Activated CD4-positive, alpha-beta T cell treated with anti-CD3 and anti-CD28 coated beads for 48 hours (primary cell): ENCODE measurements at regions not wholly inside any gene's neighbourhood (a gene's known extent, or its start where the extent isn't known, plus 50 kb on each side); places are given as distances from the start of the nearest gene placed in this dataset.

Experiments
- DNase-seq: peaks from one replicate; pipeline ENCODE4 v3.0.0-alpha.2; 2020

- DNase-seq = no peak
Measured at GRCh38 chrY:19354061-19354856, 390.3 kb downstream of the KDM5D start.

- DNase-seq = no peak
Measured at GRCh38 chrY:19351616-19352015, 392.9 kb downstream of the KDM5D start.

GRCh38 chrY:19321701-19322100, 422.8 kb downstream of the KDM5D start:
- no peak for DNase-seq

- DNase-seq = no peak
Measured at GRCh38 chrY:19319135-19319534, 425.4 kb downstream of the KDM5D start.

GRCh38 chrY:19317271-19317987, 427.1 kb downstream of the KDM5D start:
- DNase-seq = no peak

- no peak for DNase-seq
Measured at GRCh38 chrY:19307627-19308026, 436.9 kb downstream of the KDM5D start.

GRCh38 chrY:19303136-19303535, 441.4 kb downstream of the KDM5D start:
- no peak for DNase-seq

GRCh38 chrY:19290925-19291324, 453.6 kb downstream of the KDM5D start:
- DNase-seq = no peak

GRCh38 chrY:19274076-19274475, 470.4 kb downstream of the KDM5D start:
- no peak for DNase-seq

- DNase-seq = no peak
Measured at GRCh38 chrY:19268331-19268730, 476.2 kb downstream of the KDM5D start.

GRCh38 chrY:19265404-19265803, 479.1 kb downstream of the KDM5D start:
- no peak for DNase-seq

- no peak for DNase-seq
Measured at GRCh38 chrY:19262310-19262709, 482.2 kb downstream of the KDM5D start.

- peak; percentile 32 for DNase-seq
Measured at GRCh38 chrY:19232276-19232994, 458.9 kb upstream of the HSFY2 start.

GRCh38 chrY:19220784-19221183, 447.2 kb upstream of the HSFY2 start:
- DNase-seq = no peak

- no peak for DNase-seq
Measured at GRCh38 chrY:19208915-19209314, 435.4 kb upstream of the HSFY2 start.

- no peak for DNase-seq
Measured at GRCh38 chrY:19207048-19207447, 433.5 kb upstream of the HSFY2 start.

- DNase-seq = no peak
Measured at GRCh38 chrY:19180824-19181223, 407.3 kb upstream of the HSFY2 start.

- DNase-seq = no peak
Measured at GRCh38 chrY:19168202-19168565, 394.6 kb upstream of the HSFY2 start.

- no peak for DNase-seq
Measured at GRCh38 chrY:19167319-19168201, 394.0 kb upstream of the HSFY2 start.

- no peak for DNase-seq
Measured at GRCh38 chrY:19148783-19149182, 375.2 kb upstream of the HSFY2 start.

GRCh38 chrY:19146296-19146695, 372.8 kb upstream of the HSFY2 start:
- DNase-seq = no peak

GRCh38 chrY:19142093-19142492, 368.6 kb upstream of the HSFY2 start:
- DNase-seq = no peak
